AG04449 (cell line): ENCODE measurements at regions not wholly inside any gene's neighbourhood (a gene's known extent, or its start where the extent isn't known, plus 50 kb on each side); places are given as distances from the start of the nearest gene placed in this dataset.
"Not testable (repeated sequence)": the region's sequence is repeated elsewhere in the genome, so short reads cannot be mapped to it uniquely, and the experiment has no call there.

Source experiments
- CTCF ChIA-PET: fragments of 350-600 bp; formaldehyde crosslinking; extraction: SDS; loops from one replicate; lab custom pipeline; 2021; ENCODE audit warnings: antibody characterized with exemption; lab: Yijun Ruan, JAX
- POLR2A ChIA-PET: fragments of 400-600, 350-600 bp; formaldehyde crosslinking; extraction: SDS; loops from one replicate; lab custom pipeline; 2020; ENCODE audit warnings: antibody characterized with exemption, inconsistent platforms; lab: Yijun Ruan, JAX
- DNase-seq: peaks from one replicate; pipeline ENCODE4 v3.0.0-alpha.2; 2010; ENCODE audit warnings: low read depth, low spot score
- H3K4me3 ChIP-seq: 2 replicates; pipeline ENCODE4 v1.5.1; 2011; ENCODE audit warnings: low read depth, mild to moderate bottlenecking, control low read depth, low read length
- CTCF ChIP-seq: IDR thresholded peaks from one replicate; pipeline ENCODE4 v1.5.1; 2011; ENCODE audit warnings: mild to moderate bottlenecking, moderate library complexity, low read length, control low read depth, inconsistent platforms; ENCODE audit not compliant: insufficient read depth; ENCODE audit errors: missing control alignments

GRCh38 chr1:73467731-73468130 lies 730.2 kb downstream of the LRRIQ3 start:
- CTCF ChIA-PET, result no interaction called here
- POLR2A ChIA-PET, result no interaction called here
- no peak for TF ChIP-seq CTCF
- H3K4me3 ChIP-seq, result no peak overlapping the region
- no peak for DNase-seq

GRCh38 chr1:73463873-73464272 lies 734.1 kb downstream of the LRRIQ3 start:
- POLR2A ChIA-PET, result no interaction called here
- CTCF ChIA-PET, result no interaction called here
- DNase-seq, result no peak
- no peak for TF ChIP-seq CTCF
- no peak overlapping the region for H3K4me3 ChIP-seq

- TF ChIP-seq CTCF, result no peak
- no peak overlapping the region for H3K4me3 ChIP-seq
- no peak for DNase-seq
- CTCF ChIA-PET, result no interaction called here
- POLR2A ChIA-PET, result no interaction called here
Measured at GRCh38 chr1:73452522-73452921, 745.5 kb downstream of the LRRIQ3 start.

- POLR2A ChIA-PET, DNase-seq, CTCF ChIA-PET, H3K4me3 ChIP-seq: not testable (repeated sequence)
Measured at GRCh38 chr1:73450668-73451067, 747.3 kb downstream of the LRRIQ3 start.

- H3K4me3 ChIP-seq, result no peak overlapping the region
- POLR2A ChIA-PET, result no interaction called here
- TF ChIP-seq CTCF, result no peak
- no peak for DNase-seq
- CTCF ChIA-PET, result no interaction called here
Measured at GRCh38 chr1:73411479-73411878, 786.5 kb downstream of the LRRIQ3 start.

GRCh38 chr1:73401666-73402065 lies 796.3 kb downstream of the LRRIQ3 start:
- no peak for TF ChIP-seq CTCF
- POLR2A ChIA-PET, result no interaction called here
- no peak overlapping the region for H3K4me3 ChIP-seq
- DNase-seq, result no peak
- CTCF ChIA-PET, result no interaction called here

GRCh38 chr1:73382966-73383365 lies 815.0 kb downstream of the LRRIQ3 start:
- CTCF ChIA-PET, result no interaction called here
- TF ChIP-seq CTCF, result no peak
- POLR2A ChIA-PET, result no interaction called here
- H3K4me3 ChIP-seq, result no peak overlapping the region
- DNase-seq, result no peak
